ENCODE measurements at regions not wholly inside any gene's neighbourhood (a gene's known extent, or its start where the extent isn't known, plus 50 kb on each side); places are given as distances from the start of the nearest gene placed in this dataset.
A peak's percentile ranks its signal among the peaks of the same experiment; 100 is the strongest.

DNA sequence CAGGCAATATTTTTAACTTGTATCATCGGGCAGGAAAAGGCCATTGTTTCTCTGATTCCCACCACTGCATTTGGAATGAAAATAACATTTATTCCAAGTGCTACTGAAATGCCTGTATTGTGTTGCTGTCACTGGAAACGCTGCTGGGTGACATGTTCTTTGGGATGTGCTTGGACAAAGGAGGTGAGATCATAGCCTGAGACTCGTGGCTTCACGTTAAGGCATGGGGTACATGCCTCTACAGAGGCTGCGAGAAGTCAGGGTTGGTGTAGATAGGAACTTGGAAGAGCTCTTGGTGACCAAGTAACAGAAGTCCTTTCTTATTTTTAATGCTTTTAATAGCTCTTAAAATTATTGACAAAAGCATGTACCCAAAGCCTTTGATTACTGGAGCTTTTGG, 58.8 kb upstream of the MAF start:
- DNase-seq: no peak

- DNase-seq: no peak
Observed at GRCh38 chr16:79658301-79659033, 57.9 kb upstream of the MAF start.

GRCh38 chr16:79656553-79657115, 56.1 kb upstream of the MAF start:
- no peak for DNase-seq

DNA sequence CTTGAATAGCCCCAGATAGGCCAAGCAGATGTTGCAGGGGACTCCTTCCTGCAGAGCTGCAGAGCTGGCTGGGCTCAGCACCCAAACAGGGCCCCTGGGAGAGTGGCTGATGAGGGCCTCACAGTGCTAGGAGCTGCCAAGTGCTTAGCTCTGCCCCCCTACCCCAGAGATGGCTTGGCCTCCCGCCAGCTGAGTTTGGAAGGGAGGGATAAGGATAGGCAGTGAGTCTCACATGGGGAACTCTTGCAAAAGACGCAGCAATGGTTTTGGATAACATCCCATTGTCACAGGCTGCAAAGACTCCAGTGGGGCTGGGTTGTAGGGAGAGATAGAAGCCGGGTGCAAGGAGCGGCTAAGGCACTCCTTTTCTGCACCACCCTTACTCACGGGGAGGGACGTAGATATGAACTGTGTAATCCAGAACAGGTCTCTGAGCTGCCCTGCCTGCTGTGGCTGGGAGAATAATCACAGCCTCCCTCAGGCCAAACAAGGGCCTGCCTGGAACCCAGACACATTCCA, 52.9 kb upstream of the MAF start:
- peak; percentile 92 to 94 for DNase-seq

DNA sequence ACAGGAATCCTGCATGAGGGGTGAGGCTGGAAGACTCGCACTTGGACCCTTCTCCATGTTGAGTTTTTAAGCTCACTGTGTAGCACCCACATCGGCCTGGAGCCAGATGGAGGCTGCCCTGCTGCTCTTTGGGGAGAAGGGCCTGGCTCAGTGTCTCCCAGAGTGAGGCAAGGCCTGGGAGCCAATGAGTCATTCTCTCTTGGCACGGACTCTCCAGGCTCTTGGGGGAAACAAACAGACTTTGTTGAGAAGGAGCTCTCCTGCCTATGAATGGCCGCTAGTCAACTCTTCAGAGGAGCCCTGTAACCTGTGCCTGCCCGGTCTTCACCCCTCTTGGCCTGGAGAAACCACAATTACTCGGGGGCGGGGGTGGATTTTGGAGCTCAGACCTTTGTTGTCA, 50.8 kb upstream of the MAF start:
- DNase-seq: no peak

All from right lung (tissue), 2 donors.